Parathyroid adenoma (tissue), 2 donors: ENCODE measurements at regions not wholly inside any gene's neighbourhood (a gene's known extent, or its start where the extent isn't known, plus 50 kb on each side); places are given as distances from the start of the nearest gene placed in this dataset.

Source experiments
- H2AFZ ChIP-seq: fragments of 300-600 bp; sonication (generic); one replicate; pipeline ENCODE4 v1.7.0; 2017; ENCODE audit warnings: antibody characterized with exemption, mild to moderate bottlenecking
- H3K27ac ChIP-seq: fragments of 300-600 bp; sonication (generic); one replicate; pipeline ENCODE4 v1.7.0; 2017
- H3K27me3 ChIP-seq: fragments of 300-600 bp; sonication (generic); one replicate; pipeline ENCODE4 v1.7.0; 2017; ENCODE audit warnings: low read length; ENCODE audit not compliant: control insufficient read depth, insufficient read depth
- H3K36me3 ChIP-seq: fragments of 300-600 bp; sonication (generic); one replicate; pipeline ENCODE4 v1.7.0; 2017; ENCODE audit warnings: low read length; ENCODE audit not compliant: control insufficient read depth, insufficient read depth
- H3K4me1 ChIP-seq: fragments of 300-600 bp; sonication (generic); one replicate; pipeline ENCODE4 v1.7.0; 2017; ENCODE audit warnings: control low read depth
- H3K4me2 ChIP-seq: fragments of 300-600 bp; sonication (generic); one replicate; pipeline ENCODE4 v1.7.0; 2017; ENCODE audit warnings: low read length
- H3K4me3 ChIP-seq: fragments of 300-600 bp; sonication (generic); one replicate; pipeline ENCODE4 v1.7.0; 2017; ENCODE audit warnings: low read depth, low read length
- H3K79me2 ChIP-seq: fragments of 300-600 bp; sonication (generic); one replicate; pipeline ENCODE4 v1.7.0; 2017; ENCODE audit warnings: control low read depth
- H3K9ac ChIP-seq: fragments of 300-600 bp; sonication (generic); one replicate; pipeline ENCODE4 v1.7.0; 2017; ENCODE audit warnings: mild to moderate bottlenecking
- H3K9me3 ChIP-seq: fragments of 300-600 bp; sonication (generic); one replicate; pipeline ENCODE4 v1.7.0; 2017; ENCODE audit warnings: low read length; ENCODE audit not compliant: control insufficient read depth
- TF ChIP-seq, protein P1 (sequence below): fragments of 300-600 bp; sonication (generic); IDR thresholded peaks from one replicate; pipeline ENCODE4 v1.7.0; 2017; ENCODE audit warnings: antibody characterized with exemption, mild to moderate bottlenecking
- donor health status: primary hyperparathyroidism.

DNA sequence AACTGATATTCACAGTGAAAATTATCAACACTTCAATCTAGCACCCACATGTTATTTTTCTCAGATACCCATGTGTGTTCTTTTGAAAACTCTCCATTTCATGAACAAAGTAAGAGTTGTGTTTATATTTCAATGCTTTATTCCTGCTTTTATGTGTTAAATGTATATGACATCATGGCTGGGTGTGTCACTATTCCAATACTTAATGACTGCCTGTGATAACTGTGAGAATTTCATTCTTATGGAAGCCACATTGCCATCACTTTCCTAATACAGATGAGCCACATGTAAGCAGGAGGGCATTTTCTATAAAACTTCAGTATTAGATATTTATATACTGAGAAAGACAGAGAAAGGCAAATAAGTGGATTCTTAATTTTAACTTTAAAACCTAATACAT is 100.4 kb upstream of the FIGN start:
- Histone ChIP-seq H3K4me1 (no peaks in the 10 kb centered on the region), H2AFZ (no peak overlapping the region), H3K9ac (no peak overlapping the region), H3K4me2 (no peak overlapping the region), H3K9me3 (no peaks in the 10 kb centered on the region), H3K27ac (no peak overlapping the region), H3K27me3 (no peaks in the 10 kb centered on the region), H3K79me2 (no peaks in the 10 kb centered on the region), H3K36me3 (no peaks in the 10 kb centered on the region), H3K4me3 (no peak overlapping the region)
- TF ChIP-seq, protein P1, sequence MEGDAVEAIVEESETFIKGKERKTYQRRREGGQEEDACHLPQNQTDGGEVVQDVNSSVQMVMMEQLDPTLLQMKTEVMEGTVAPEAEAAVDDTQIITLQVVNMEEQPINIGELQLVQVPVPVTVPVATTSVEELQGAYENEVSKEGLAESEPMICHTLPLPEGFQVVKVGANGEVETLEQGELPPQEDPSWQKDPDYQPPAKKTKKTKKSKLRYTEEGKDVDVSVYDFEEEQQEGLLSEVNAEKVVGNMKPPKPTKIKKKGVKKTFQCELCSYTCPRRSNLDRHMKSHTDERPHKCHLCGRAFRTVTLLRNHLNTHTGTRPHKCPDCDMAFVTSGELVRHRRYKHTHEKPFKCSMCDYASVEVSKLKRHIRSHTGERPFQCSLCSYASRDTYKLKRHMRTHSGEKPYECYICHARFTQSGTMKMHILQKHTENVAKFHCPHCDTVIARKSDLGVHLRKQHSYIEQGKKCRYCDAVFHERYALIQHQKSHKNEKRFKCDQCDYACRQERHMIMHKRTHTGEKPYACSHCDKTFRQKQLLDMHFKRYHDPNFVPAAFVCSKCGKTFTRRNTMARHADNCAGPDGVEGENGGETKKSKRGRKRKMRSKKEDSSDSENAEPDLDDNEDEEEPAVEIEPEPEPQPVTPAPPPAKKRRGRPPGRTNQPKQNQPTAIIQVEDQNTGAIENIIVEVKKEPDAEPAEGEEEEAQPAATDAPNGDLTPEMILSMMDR = no peak

DNA sequence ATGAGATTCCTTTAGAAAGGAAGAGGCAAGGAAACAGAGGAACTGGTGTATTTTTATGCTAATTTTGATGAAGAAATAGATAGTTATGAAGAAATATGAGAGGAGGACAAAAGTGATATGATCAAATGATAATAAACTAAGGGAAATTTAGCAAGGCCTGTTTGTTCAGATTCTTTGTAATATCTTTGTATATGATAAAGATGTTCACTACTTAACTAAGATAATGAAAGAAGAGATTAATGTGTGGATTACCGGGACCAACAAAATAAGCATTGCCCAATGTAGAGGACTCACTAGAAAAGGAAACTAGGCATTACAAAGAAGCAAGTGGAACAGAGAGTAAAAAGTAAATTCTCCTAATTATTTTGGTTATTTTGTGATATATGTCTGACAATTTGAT is 99.0 kb upstream of the FIGN start:
- Histone ChIP-seq H3K27me3 (no peaks in the 10 kb centered on the region), H3K36me3 (no peaks in the 10 kb centered on the region), H2AFZ (no peak overlapping the region), H3K9ac (no peak overlapping the region), H3K27ac (no peak overlapping the region), H3K4me3 (no peak overlapping the region), H3K79me2 (no peaks in the 10 kb centered on the region), H3K9me3 (no peaks in the 10 kb centered on the region), H3K4me2 (no peak overlapping the region), H3K4me1 (no peaks in the 10 kb centered on the region)
- TF ChIP-seq, protein P1 = no peak

DNA sequence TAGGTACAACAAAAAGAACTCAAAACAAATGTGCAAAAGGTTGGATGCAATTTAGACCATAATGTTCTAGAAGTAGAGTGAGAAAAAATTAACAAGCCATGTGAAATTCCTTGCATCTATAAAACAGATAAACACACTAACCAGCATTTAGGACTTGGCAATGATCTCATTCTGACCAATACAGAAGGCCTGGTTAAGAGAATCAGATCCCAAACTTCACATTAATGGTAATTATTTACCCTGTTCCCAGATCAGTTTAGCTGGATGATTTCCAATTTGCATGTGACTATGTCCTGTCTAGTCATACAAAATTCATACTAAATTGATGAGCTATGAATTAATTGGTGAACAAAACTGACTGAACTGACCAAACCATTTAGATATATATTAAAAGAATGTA is 98.4 kb upstream of the FIGN start:
- H3K27ac ChIP-seq = no peak overlapping the region
- no peak overlapping the region for H2AFZ ChIP-seq
- H3K4me1 ChIP-seq = no peaks in the 10 kb centered on the region
- no peak overlapping the region for H3K9ac ChIP-seq
- TF ChIP-seq, protein P1 = no peak
- no peak overlapping the region for H3K4me3 ChIP-seq
- no peaks in the 10 kb centered on the region for H3K27me3 ChIP-seq
- H3K36me3 ChIP-seq = no peaks in the 10 kb centered on the region
- H3K79me2 ChIP-seq = no peaks in the 10 kb centered on the region
- no peaks in the 10 kb centered on the region for H3K9me3 ChIP-seq
- H3K4me2 ChIP-seq = no peak overlapping the region

DNA sequence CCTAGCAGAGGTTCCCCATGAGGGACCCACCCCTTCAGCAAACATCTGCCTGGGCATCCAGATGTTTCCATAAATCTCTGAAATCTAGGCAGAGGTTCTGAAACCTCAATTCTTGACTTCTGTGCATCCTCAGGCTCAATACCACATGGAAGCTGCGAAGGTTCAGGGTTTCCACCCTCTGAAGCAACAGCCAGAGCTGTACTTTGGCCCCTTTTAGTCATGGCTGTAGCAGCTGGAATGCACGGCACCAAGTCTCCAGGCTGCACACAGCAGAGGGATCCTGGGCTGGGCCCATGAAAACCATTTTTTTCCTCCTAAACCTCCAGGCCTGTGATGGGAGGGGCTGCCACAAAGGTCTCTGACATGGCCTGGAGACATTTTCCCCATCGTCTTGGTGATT is 93.0 kb upstream of the FIGN start:
- H3K4me2 ChIP-seq = no peak overlapping the region
- H3K4me3 ChIP-seq = no peak overlapping the region
- no peak overlapping the region for H3K27ac ChIP-seq
- H3K9me3 ChIP-seq = no peaks in the 10 kb centered on the region
- H3K27me3 ChIP-seq = no peaks in the 10 kb centered on the region
- no peaks in the 10 kb centered on the region for H3K79me2 ChIP-seq
- H2AFZ ChIP-seq = no peak overlapping the region
- TF ChIP-seq, protein P1 = no peak
- no peaks in the 10 kb centered on the region for H3K4me1 ChIP-seq
- H3K9ac ChIP-seq = no peak overlapping the region
- H3K36me3 ChIP-seq = no peaks in the 10 kb centered on the region

DNA sequence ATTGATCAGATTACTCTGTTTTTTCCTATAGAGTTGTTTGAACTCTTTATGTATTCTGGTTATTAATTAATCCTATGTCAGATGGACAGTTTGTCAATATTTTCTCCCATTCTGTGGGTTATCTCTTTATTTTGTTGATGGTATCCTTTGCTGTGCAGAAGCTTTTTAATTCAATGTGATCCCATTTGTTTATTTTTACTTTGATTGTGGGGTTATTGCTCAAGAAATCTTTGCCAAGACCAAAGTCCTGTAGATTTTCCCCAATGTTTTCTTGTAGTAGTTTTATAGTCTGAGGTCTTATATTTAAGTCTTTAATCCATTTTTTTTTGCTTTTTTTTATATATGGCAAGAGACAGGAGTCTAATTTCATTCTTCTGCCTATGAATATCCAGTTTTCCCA is 86.2 kb upstream of the FIGN start:
- Histone ChIP-seq H3K9me3 (no peaks in the 10 kb centered on the region), H3K4me1 (no peaks in the 10 kb centered on the region), H3K4me3 (no peak overlapping the region), H3K27me3 (no peaks in the 10 kb centered on the region), H3K9ac (no peak overlapping the region), H3K36me3 (no peaks in the 10 kb centered on the region), H3K4me2 (no peak overlapping the region), H3K79me2 (no peaks in the 10 kb centered on the region), H2AFZ (no peak overlapping the region), H3K27ac (no peak overlapping the region)
- TF ChIP-seq, protein P1 = no peak
